Muscle of leg (tissue), 3 donors: ENCODE measurements at regions not wholly inside any gene's neighbourhood (a gene's known extent, or its start where the extent isn't known, plus 50 kb on each side); places are given as distances from the start of the nearest gene placed in this dataset.
"Not testable (repeated sequence)": the region's sequence is repeated elsewhere in the genome, so short reads cannot be mapped to it uniquely, and the experiment has no call there.

ENCODE experiments used
- DNase-seq: peaks from one replicate; pipeline ENCODE4 v3.0.0; 2013
- H3K27ac ChIP-seq: one replicate; pipeline ENCODE4 v1.5.1; 2013; ENCODE audit warnings: mild to moderate bottlenecking, low read length, control low read depth
- H3K27me3 ChIP-seq: one replicate; pipeline ENCODE4 v1.6.1; 2013; ENCODE audit warnings: low read length; ENCODE audit not compliant: control insufficient read depth, insufficient read depth
- H3K36me3 ChIP-seq: one replicate; pipeline ENCODE4 v1.6.1; 2013; ENCODE audit warnings: low read length; ENCODE audit not compliant: control insufficient read depth, insufficient read depth
- H3K4me1 ChIP-seq: one replicate; pipeline ENCODE4 v1.6.1; 2013; ENCODE audit warnings: low read length; ENCODE audit not compliant: control insufficient read depth, insufficient read depth
- H3K4me3 ChIP-seq: one replicate; pipeline ENCODE4 v1.5.1; 2013; ENCODE audit warnings: low read length, control low read depth
- H3K9me3 ChIP-seq: replicated peaks from 2 replicates; pipeline ENCODE4 v1.6.1; 2013; ENCODE audit warnings: low read depth, low read length; ENCODE audit not compliant: control insufficient read depth
- WGBS: methylation state at CpG from one replicate; pipeline ENCODE4 v1.1.5; 2013; ENCODE audit warnings: missing lambda C conversion rate; ENCODE audit not compliant: insufficient coverage; 5-methylcytosine and 5-hydroxymethylcytosine counted together

GRCh38 chr10:108567899-108568752 lies 1355.2 kb downstream of the XPNPEP1 start:
- 75% methylated on average over 1 of the region's 5 CpGs for WGBS
- Histone ChIP-seq H3K9me3 (no peaks in the 10 kb centered on the region), H3K36me3 (no peaks in the 10 kb centered on the region), H3K4me3 (no peak overlapping the region), H3K4me1 (no peaks in the 10 kb centered on the region), H3K27ac (no peak overlapping the region), H3K27me3 (no peaks in the 10 kb centered on the region)
- no peak for DNase-seq

- Histone ChIP-seq H3K36me3 (no peaks in the 10 kb centered on the region), H3K27me3 (no peaks in the 10 kb centered on the region), H3K9me3 (no peaks in the 10 kb centered on the region), H3K4me3 (no peak overlapping the region), H3K27ac (no peak overlapping the region), H3K4me1 (no peaks in the 10 kb centered on the region)
- 92% methylated on average over 33 of the region's 33 CpGs for WGBS
- DNase-seq: no peak
Measured at GRCh38 chr10:108566316-108567107, 1356.8 kb downstream of the XPNPEP1 start.

GRCh38 chr10:108562105-108562504 lies 1361.2 kb downstream of the XPNPEP1 start:
- Histone ChIP-seq H3K36me3 (no peaks in the 10 kb centered on the region), H3K27me3 (no peaks in the 10 kb centered on the region), H3K4me3 (no peak overlapping the region), H3K9me3 (no peaks in the 10 kb centered on the region), H3K27ac (no peak overlapping the region), H3K4me1 (no peaks in the 10 kb centered on the region)
- no peak for DNase-seq

GRCh38 chr10:108561649-108562048 lies 1361.7 kb downstream of the XPNPEP1 start:
- Histone ChIP-seq H3K27me3 (no peaks in the 10 kb centered on the region), H3K27ac (no peak overlapping the region), H3K4me3 (no peak overlapping the region), H3K9me3 (no peaks in the 10 kb centered on the region), H3K4me1 (no peaks in the 10 kb centered on the region), H3K36me3 (no peaks in the 10 kb centered on the region)
- no peak for DNase-seq
- WGBS: no CpG with 5 or more reads among the region's 1 CpG

GRCh38 chr10:108560488-108560887 lies 1362.8 kb downstream of the XPNPEP1 start:
- Histone ChIP-seq H3K27ac (no peak overlapping the region), H3K4me3 (no peak overlapping the region)

GRCh38 chr10:108556186-108556585 lies 1367.1 kb downstream of the XPNPEP1 start:
- Histone ChIP-seq H3K36me3 (no peaks in the 10 kb centered on the region), H3K4me3 (no peak overlapping the region), H3K27me3 (no peaks in the 10 kb centered on the region), H3K4me1 (no peaks in the 10 kb centered on the region), H3K27ac (no peak overlapping the region), H3K9me3 (no peaks in the 10 kb centered on the region)
- DNase-seq: no peak
- 80% methylated on average over 1 of the region's 4 CpGs for WGBS

More at GRCh38 chr10:108560488-108560887, 1362.8 kb downstream of the XPNPEP1 start:
- H3K36me3 ChIP-seq: no peaks in the 10 kb centered on the region
- no peaks in the 10 kb centered on the region for H3K27me3 ChIP-seq
- no peaks in the 10 kb centered on the region for H3K4me1 ChIP-seq
- no peak for DNase-seq
- H3K9me3 ChIP-seq: no peaks in the 10 kb centered on the region

- WGBS: no CpG with 5 or more reads among the region's 1 CpG
- no peaks in the 10 kb centered on the region for H3K27me3 ChIP-seq
- no peaks in the 10 kb centered on the region for H3K36me3 ChIP-seq
Measured at GRCh38 chr10:108545921-108546320, 1377.4 kb downstream of the XPNPEP1 start.

GRCh38 chr10:108544500-108545120 lies 1378.7 kb downstream of the XPNPEP1 start:
- WGBS: 54% methylated on average over 4 of the region's 10 CpGs
- Histone ChIP-seq H3K36me3 (no peaks in the 10 kb centered on the region), H3K27ac (no peak overlapping the region), H3K4me3 (no peak overlapping the region), H3K4me1 (no peaks in the 10 kb centered on the region), H3K27me3 (no peaks in the 10 kb centered on the region), H3K9me3 (no peaks in the 10 kb centered on the region)
- peak; percentile 37 for DNase-seq

More at GRCh38 chr10:108545921-108546320, 1377.4 kb downstream of the XPNPEP1 start:
- no peaks in the 10 kb centered on the region for H3K9me3 ChIP-seq
- no peak overlapping the region for H3K27ac ChIP-seq
- DNase-seq: no peak
- H3K4me1 ChIP-seq: no peaks in the 10 kb centered on the region
- H3K4me3 ChIP-seq: no peak overlapping the region

- H3K27me3 ChIP-seq, H3K9me3 ChIP-seq, H3K36me3 ChIP-seq, DNase-seq, H3K4me1 ChIP-seq, H3K27ac ChIP-seq, H3K4me3 ChIP-seq: not testable (repeated sequence)
- WGBS: 74% methylated on average over 3 of the region's 6 CpGs
Measured at GRCh38 chr10:108533551-108533950, 1369.0 kb upstream of the SORCS1 start.
